GM18868 (cell line): ENCODE measurements at regions not wholly inside any gene's neighbourhood (a gene's known extent, or its start where the extent isn't known, plus 50 kb on each side); places are given as distances from the start of the nearest gene placed in this dataset.

Experiments used
- ATAC-seq: cut with Tn5 transposase; IDR thresholded peaks from one replicate; pipeline ENCODE4 v1.9.1; 2021; ENCODE audit warnings: mild to moderate bottlenecking, moderate library complexity; ENCODE audit not compliant: unreplicated experiment

DNA sequence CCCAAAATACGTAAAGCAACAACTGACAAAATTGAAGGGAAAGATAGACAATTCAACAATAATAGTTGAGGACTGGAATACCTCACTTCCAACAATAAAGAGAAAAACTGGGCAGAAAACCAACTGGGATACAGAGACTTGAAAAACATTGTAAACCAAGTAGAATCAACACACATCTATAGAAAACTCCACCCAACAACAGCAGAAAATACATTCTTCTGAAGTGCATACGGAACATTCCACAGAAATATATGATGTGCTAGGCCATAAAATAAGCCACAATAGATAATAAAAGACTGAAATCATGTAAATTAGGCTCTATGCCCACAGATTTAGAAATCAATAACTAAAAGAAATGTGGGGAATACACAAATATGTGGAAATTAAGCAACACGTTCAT, 98.4 kb upstream of the THBS1 start:
- no peak for ATAC-seq

DNA sequence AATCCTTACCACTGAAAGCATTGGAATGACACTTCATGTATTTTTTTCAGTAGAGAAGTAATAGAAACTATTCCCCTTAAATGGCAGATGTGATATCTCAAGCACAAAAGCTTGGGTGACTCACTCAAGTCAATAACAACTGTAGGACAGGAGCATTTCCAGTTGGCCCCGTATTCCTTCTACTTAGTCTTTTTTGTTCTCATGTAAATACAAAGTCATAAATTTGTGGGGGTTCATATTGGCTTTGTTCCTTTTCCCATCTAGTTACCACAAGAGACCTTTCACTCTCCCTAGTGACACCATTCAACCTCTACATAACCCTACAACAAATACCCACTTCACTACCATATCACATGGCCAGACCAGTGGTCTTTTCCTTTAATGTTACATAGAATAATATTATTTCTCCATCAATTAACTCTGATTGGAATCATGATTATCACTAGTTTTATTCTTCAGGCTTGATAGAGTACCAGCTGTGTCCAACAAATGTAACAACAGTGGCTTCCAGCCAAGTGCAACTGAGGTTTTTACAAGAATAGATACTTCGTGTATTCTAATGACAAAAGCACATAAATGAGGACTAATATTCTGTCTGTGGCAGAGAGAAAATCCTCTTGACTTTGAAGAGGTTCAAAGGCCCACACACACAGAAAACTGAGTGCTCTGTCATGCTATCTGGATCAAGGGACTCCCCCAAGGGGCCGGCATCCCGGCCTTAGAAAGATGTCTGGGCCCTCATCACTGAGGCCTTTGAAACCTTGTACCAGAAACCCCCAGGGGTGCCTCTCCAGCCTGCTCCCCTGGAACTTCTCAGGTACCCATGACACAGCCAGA, 94.0 kb upstream of the THBS1 start:
- no peak for ATAC-seq

GRCh38 chr15:39487458-39487735, 93.5 kb upstream of the THBS1 start:
- no peak for ATAC-seq

GRCh38 chr15:39488516-39488915, 92.4 kb upstream of the THBS1 start:
- ATAC-seq, result no peak

DNA sequence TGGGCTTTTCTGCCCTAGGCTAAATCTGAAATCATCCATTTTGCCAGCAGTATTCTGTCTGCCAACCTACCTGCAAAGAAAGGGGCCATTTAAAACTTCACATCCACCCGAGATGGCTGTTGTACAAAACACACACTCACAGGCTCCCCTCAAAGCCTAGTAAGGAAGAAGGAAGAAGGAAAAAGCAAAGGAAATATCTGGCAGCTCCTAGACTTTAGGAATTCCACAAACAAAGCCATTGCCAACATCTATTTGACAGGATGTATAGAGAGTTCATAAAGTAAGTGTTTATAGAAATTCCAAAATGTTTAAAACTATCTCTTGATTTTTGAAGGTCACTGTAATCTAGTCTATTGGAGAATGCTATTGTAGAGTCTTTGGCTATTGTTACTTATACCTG, 91.9 kb upstream of the THBS1 start:
- ATAC-seq, result no peak

GRCh38 chr15:39491115-39491885, 89.6 kb upstream of the THBS1 start:
- ATAC-seq, result no peak

GRCh38 chr15:39491886-39492490, 88.9 kb upstream of the THBS1 start:
- ATAC-seq, result no peak

- ATAC-seq, result no peak
These were observed 87.3 kb upstream of the THBS1 start for GRCh38 chr15:39493424-39494067.

DNA sequence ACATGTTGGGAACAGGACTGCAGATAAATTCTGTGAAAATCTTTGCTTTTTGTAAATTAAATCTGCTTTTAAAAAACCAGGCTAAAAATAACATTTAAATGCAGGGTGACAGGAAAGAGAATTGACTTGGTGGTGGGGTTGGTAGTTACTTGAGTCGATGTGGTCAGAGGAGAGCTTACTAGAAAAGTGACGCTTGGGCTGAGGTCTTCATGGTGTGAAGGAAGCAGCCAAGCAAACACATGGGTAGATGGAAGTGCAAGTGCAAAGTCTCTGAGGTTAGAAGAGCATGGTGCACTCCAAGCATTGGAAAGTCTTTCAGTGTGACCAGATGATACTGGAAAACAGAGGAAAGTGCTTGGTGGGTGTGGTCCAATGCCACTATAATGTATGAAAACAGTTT, 86.4 kb upstream of the THBS1 start:
- ATAC-seq, result no peak

DNA sequence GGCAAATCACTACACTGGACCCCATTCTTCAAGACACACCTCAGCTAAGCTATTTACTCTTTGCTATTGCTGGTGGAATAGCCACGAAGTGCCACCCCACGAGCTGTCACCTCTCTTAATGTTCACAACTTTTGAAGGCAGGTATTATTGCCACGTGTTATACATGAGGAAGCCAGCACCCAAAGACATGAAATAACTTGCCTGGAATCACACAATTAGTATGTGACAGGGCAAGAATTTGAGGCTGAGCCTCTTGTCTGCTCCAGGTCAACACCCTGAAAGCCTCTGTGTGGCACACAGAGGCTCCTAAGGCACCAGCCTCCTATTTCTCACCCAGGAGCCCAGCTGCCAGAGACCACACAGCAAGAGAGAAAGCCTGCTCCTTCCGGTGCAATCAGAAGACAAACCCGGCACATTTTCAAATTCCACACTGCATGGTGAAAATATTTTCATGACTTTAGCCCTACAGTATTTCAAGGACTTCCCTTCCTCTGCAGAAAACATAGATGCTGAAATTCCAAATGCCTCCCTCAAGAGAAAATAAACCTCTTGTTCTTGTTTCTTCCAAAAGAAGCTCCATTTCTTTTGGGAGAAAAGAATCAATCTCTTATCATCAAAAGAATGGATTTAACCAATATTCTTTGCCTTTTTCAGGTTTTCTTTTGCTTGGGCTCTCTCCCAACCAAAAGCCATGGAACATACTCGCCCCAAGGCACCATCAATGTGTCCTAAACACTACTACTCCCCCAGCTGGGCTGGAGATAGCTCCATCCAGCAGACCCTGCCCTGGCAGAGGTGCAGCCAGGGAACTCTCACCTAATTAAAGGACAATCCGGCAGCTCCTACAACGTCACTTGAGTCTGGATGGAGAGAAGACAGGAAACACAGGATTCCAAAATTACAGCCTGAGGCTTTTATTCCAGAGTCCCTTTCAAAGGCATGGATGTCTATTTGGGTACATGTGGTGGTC, 84.7 kb upstream of the THBS1 start:
- no peak for ATAC-seq

- ATAC-seq, result no peak
These were observed 83.7 kb upstream of the THBS1 start for GRCh38 chr15:39497016-39497758.

DNA sequence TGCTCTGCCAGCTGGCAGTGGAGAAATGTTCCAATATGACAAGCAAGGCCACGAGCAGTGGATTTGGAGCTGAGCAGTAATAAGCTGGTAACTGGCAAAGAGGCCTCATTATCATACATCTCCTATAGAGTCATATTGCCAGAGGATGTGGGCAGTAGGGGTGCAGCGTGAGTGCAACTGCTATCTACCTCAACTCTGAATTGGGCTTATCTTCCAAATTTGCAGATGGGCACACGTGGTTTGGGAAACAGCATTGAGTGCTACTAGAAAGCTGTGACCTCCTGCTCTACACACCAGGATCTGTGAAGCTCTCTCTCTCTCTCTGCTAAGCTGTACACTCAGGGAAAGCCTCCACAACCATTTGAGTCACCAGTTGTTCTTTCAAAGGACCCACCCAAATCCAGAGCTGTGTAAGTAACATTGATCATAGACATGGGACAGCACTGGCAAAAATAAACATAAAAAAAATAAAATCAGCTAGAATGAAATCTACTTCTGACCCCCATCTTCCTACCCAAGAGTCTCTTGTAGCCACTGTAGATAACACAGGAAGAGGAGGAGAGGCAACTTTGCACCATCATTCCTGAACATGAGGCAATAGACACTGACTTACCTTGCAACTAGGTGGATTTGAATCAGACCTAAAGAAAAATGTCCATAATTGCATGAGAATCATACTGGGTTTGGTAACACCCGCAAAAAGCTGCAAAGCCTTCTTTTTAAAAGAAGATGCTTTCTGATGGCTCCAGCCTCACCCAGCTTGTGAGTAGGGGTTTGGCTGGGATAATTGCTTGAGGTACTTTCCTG, 82.9 kb upstream of the THBS1 start:
- ATAC-seq, result no peak

DNA sequence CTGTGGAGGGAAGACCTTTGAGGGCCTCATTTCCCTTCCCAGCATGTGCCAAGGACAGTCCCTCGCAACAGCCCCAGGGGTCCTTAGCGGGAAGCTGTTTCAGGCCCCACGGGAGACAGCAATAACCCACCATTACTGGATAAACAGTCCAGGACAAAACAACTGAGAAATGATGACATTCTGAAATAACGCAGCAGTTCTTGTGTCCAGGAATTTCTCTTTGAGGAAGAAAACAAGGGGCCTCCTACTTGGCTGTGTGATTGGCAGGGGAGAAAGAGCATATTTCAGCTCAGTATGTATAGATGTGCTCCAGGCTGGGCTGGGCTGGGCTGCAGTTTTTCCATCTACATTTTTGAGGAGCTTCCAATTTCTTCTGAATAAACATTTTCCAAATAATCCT, 82.2 kb upstream of the THBS1 start:
- no peak for ATAC-seq

- ATAC-seq, result no peak
These were observed 81.8 kb upstream of the THBS1 start for GRCh38 chr15:39499042-39499441.

- ATAC-seq, result no peak
These were observed 81.2 kb upstream of the THBS1 start for GRCh38 chr15:39499681-39500080.

DNA sequence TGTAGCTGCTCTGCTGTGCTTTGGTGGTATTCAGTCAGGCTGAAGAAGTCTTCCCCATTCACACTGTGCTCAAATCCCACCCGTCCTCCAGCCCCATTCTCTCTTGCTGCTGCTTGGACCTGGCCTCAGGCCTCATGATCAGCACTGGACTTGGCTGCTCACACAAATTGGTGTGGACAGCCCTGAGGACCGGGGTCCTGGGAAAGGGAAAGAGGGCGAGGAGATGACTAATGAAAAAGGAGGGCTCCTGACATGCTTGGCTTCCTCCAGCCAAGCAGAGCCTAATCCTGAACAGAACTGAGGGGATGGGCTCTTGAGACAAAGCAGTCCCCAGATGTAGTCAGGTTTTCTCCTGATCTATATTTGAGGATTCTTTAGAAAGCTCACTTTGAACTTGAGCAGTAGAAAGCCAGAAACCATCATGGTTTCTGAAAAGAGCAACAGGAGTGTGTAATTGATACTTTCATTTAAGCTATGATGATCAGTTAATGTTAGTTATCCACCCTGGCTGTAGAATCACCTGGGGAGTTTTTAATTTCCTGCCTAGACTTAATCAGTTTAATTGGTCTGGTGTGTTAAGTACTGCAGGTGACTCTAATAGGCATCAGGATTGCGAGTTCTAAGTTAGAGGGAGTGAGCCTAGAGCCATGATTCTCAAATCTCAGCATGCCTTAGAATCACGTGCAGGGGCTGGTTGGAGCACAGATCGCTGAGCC, 79.4 kb upstream of the THBS1 start:
- no peak for ATAC-seq

GRCh38 chr15:39502082-39502447, 78.8 kb upstream of the THBS1 start:
- no peak for ATAC-seq

DNA sequence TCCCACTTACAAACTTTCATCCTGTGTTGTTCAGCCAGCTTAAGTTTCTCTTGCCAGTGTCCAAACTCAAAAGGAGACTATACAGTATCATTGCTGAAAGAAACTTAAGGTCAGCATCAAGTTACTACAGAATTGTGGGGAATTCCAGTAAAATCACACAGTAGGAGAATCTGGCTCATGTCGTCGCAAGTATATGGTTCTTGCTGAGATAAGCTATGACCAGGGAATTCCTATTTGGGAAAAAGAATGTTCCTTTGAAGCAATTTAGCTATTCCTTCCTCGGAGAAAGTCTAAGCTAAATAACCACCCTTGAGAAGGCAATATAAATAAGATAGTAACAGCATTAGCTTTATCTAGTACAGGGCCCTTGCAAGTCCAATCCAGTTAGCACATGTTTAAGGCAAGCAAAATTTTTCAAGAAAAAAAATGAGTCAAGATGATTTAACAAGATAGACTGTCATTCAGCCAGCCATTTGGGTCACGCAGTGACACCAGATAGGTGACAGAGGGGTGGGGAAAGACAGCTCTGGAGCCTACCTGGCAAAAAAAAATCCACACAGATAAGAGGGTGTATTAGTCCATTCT, 78.2 kb upstream of the THBS1 start:
- ATAC-seq, result no peak
